HG03280 (cell line): ENCODE measurements at regions not wholly inside any gene's neighbourhood (a gene's known extent, or its start where the extent isn't known, plus 50 kb on each side); places are given as distances from the start of the nearest gene placed in this dataset.

Experiments used
- ATAC-seq: cut with Tn5 transposase; IDR thresholded peaks from one replicate; pipeline ENCODE4 v1.9.1; 2021; ENCODE audit warnings: mild to moderate bottlenecking, moderate library complexity; ENCODE audit not compliant: unreplicated experiment

DNA sequence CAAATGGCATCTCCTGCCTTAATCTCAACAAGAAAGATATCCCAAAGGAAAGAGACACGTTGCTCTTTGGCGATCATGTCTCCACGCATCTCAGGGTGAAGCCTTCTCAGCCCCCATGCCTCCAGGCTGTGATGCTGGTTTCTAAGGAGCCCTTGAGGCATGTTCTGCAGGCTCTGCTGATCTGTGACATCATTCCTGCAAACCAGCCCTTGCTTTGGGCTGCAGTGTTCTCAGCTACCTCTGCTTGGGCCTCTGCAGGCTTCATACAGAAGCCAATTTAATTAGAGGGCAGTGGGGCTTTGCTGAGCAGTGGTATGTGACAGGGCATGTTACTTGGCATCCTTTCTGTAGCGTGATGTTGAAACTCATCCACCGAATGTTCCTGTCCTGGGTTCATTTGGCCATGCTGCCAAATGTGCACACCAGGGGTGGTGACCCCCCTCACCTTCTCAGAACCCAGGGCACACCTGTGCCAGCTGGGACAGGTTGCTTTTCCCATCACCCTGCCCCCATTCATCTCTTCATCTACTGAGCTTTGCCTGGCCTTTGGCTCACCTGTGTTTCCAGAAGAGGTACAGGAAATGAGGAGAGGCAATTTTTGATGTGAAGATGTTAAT lies 230.9 kb downstream of the TEX29 start:
- ATAC-seq = no peak

DNA sequence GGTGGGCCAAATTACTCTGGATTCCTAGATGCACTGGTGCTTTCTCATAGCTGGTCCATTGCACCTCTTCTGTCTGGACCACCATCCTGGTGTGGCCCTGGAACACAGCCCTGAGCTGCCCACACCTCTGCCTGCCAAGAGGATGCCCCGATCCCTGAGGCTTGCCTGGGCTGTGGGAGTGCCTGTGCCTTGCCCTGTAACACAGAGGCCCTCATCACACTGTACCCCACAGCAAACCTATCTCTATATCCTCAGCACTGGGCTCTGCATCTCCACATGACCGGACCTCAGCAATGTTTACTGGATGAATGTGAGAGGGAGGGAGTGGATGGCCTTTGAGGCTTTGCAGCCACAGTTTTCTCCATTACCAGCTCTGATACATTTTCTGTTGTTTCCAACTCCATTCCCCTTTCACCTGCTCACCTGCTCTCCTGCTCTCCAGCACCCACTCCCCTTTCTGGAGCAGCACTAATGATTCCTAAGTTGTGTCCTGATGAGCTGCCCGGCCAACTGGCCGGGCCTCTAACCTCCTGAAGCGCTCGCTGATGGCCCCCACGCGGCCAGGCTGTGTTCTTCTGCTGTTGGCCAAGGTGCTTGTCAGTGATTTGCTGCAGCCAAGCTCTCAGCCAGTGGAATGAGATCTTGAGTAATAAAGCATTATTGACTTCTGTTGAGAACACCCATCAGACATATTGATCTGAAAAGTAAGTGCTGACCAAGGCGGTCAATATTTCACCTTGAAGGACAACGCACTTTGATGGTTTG lies 232.6 kb downstream of the TEX29 start:
- no peak for ATAC-seq

DNA sequence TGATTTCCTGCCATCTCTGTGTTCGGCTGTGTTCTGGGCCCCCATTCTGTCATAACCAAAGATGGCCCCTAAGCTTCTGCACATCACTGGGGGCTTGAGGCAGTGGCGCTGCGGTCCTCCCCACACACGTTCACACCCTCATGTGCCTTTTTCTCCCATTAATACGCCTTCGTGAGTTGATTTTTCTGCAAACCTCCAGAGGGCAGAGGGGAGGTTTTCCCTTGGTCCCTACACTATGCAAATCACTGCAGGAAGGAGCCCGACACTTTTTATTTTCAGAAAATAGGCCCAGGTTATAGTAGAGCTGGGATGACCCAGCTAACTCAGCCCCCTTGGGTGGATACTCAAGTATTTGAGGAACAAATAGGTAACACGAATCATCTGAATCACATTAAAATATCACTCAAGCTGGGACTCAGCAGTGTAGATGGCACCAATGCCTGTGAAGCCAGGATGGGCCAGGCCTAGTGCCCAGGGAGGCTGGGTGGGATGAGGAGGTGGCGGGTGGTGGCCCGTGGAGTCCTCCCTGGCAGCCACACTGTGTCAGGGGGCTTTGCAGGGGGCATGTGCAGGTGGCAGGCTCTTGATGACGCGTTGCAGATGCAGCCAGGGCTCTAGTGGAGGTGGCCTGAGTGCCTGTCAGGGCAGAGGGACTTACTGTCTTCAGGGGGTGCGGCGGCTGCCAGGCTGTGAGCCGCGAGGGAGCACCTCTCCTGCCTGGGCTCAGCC lies 234.3 kb downstream of the TEX29 start:
- ATAC-seq = no peak

DNA sequence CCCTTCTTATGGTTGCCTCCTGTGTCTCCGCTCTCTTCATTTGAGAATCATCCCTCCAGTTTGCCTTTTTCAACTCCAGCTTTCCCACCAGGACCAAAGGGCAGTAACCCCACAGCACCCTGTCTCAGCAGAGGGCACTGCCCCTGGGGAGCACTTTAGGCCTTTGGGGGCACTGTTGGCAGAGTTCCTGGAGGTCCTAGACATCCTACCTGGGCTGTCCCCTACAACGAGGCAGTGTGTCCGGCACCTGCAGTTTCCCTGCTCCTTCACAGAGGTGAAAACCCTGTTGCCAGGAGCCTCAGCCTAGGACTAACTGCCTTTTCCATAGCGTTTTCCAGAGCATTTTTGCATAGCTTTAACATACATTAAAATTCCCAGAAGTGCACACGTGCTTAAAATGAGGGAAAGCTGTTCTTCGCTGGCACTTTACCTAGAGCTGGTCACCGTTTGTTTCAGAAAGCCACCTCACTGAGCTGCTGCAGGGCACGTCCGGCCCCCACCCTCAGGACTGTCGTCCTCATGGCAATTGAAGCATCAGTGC lies 234.9 kb downstream of the TEX29 start:
- no peak for ATAC-seq

DNA sequence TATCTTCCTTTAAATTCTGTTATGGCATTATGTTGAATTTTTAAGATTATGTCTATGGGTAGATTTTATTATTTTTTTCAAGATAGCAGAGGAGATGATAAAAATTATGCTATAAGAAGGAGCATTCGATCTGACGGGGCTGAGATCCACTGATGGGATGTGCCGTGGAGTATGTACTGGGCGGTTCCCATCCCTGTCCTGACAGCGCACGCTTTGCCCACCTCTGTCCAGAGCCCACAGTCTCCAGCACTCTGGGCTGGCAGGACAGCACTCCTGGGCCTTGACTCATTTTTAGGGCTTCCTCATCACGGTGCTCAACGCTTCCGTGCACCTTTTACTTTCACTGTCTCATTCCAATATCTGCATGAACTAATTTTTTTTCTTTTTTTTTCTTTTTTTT lies 235.5 kb downstream of the TEX29 start:
- no peak for ATAC-seq

DNA sequence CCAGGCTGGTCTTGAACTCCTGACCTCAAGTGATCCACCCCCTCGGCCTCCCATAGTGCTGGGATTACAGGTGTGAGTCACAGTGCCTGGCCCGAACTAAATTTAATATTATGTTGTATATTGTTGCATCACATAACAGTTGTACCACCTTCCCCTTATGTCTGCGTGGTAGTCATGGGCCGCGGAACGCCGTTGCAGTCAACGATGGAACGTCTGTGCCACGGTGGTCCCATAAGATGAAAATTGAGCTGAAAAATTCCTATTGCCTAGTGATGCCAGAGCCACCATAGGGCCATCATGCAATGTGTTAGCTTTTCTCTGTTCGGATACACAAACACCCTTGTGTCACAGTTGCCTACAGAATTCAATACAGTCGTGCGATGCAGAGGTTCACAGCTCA lies 236.1 kb downstream of the TEX29 start:
- no peak for ATAC-seq

DNA sequence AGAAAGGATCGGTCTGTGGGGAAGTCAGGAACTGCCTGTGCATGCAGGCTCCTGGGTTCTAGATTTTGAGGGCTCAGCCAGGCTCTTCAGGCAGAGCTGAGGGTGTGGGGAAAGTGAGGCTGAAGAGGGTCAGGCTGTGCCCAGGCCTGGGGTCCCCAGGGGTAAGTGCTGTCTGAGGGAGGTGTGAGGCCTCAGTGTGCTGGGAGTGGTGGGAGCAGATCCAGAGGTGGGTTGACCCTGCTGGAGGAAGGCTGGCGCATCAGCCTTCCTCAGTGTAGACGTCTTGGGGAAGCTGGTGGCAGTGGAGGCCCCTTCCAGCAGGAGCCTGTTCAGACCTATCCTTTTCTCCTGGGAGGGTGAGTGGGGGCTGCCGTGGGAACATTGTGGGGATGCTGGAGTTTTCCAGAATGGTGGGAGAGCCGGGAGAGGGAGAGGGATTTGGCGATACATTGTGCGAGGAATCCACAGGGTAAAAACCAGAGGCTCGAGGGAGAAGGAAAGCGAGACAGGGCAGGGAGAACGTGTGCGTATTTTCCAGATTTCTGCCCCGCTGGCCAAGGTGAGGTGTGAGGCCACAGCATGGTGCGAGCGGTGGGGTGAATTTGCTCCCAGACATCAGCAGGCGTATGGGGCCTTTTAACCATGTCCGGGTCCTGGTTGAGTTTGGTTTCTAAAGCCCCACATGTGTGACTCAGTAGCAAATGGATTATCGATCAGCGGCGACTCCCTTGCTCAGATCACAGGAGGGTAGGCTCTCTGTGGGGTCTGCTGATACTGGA lies 237.7 kb downstream of the TEX29 start:
- ATAC-seq = no peak

DNA sequence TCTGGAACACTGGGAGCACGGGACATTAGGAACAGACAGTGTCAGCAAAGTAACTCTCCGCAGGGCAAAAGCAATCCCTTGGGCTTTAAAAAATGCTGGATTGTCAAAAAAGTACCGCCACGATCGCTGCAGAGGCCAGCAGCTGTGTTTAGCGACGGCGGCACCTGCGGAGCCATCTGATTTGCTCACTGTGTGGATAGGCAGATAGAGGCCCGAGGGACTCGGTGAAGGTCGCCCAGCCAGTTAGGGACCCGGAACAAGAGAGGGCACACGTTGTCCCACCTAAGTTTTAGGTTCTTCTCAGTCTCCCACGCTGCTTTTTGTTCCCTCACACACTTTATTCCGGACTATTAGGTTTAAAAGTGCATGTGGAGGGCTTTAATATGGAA lies 238.3 kb downstream of the TEX29 start:
- no peak for ATAC-seq

DNA sequence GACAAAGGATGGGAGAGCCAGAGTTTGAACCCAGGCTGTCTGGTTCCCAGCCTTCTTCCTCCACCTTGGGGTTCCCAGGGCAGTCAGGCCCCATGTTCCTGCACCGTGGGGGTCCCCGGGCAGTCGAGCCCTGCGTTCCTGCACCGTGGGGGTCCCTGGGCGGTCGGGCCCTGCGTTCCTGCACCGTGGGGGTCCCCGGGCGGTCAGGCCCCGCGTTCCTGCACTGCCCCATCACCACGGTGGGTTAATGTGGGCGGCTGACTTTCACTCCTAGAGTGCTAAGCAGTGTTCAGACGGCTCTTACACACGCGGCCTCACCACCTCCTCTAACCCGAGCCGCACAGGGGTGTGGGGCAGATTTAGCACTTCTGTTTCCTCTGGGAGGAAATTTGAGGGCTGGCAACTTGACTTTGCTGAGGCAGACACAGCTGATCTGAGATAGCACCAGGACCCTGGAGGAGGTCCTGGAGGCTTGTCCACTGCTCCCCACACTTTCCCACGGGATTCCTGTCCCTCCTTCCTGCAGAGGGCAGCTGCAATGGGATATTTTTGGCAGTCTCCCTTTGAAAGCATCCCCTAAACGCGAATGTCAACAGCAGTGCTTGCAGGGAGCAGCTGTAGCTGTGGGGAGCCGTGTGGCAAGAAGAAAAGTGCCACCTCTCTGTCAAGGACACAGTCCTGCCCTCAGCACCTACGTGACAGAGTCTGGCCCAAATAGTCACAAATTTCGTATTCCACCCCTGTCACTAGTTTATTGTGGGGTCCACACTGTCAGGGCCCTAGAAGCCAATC lies 239.4 kb downstream of the TEX29 start:
- no peak for ATAC-seq

DNA sequence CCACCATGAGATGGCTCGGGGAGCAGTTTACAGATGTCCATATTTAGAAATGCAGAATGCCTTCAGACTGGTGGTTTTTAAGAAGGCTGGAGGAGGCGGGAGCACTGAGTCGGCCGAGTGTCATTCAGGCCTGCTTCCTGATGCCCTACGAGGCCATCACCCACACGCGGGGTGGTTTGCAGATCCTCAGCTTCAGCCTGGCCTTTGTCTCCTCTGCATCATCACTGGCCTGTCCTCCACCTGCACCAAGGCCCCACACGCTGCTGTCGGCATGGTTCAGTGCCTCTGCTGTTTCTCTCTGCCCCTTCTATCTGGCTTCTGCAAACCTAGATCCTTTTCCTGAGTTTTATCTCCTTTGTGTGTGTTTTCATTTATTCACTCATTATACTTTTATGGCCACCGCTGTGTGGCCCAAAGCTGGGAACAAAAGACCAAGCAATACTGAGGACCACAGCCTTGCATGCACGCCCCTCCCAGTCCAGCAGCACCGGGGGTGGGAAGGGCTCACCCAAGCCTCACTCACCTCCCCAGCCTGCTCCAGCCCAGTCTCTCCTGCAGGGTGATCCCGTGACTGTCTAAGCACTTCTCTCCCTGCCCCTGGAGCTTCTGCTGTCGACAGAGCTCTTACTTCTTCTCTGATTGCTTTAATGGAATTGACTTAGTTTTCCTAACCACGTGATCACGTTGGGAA lies 240.8 kb downstream of the TEX29 start:
- no peak for ATAC-seq

DNA sequence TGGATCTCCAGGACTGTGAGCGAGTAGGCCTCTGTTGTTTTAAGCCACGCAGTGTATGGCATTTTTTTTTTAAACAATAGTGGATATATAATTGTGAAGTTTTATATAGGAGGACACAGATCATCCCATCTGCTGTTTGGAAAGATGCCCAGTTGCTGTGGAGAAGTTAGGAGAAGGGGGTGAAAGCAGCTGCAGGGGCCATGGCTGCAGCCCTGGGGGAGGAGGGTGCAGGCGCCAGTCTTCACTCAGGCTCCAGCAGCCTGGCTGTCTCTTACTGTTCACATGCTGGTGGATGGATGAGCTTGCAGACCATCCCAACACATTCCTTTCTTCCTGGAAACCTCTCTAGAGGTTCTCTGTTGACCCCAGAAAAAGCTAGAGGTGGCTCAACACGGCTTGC lies 242.3 kb downstream of the TEX29 start:
- ATAC-seq = no peak

DNA sequence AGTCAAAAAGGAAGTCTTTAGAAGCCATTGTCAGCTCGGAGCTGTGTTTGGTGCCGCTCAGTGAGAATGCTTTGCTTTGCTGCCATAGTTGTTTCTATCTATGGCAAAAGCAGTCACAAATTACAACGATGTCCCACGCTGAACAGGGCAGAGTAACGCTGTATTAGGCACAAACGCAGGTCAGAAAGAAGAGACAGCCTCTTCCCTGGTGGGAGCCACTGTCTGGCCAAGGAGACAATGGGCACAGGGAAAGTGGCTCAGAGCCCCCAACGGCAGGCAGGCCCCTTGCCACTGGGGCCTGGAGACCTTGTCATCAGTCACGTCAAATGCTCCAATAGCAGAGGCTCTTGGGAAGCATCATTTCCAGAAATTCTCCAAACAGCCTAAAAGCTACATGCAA lies 244.2 kb downstream of the TEX29 start:
- ATAC-seq = no peak

DNA sequence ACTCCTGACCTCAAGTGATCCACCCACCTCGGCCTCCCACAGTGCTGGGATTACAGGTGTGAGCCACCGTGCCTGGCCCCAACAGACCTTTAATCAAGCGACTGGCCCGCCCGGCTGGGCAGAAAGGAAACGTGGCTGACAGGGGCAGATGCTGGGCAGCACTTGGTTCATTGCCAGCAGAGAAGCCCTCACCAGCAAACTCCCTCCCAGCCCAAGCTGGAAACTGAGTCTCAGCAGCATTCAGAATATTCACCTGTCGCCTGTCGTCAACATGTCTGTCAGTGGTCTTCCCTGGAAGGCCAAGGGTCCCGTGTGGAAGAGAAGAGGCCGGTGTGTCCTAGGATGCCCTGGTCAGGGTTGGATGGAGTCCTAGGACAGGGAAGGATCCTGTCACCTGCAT lies 245.0 kb downstream of the TEX29 start:
- ATAC-seq = no peak

DNA sequence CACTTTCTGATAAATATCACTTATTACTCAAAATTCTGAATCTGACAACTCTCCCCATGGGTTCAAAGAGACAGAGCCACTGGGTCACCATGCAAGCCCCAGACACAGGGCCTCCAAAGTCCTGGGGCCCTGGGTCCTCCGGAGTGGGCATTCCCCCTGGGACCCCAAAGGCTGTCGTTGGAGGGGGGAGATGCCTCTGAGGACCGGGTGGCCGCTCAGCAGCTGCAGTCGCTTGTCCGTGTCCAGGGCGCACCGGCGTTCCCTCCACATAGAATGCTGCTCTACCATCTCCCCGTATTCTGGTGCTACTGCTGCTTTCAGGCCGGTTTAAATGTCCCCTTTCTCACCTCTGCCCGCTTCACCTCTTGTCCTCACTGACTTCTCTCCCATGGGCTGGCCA lies 246.1 kb downstream of the TEX29 start:
- no peak for ATAC-seq

DNA sequence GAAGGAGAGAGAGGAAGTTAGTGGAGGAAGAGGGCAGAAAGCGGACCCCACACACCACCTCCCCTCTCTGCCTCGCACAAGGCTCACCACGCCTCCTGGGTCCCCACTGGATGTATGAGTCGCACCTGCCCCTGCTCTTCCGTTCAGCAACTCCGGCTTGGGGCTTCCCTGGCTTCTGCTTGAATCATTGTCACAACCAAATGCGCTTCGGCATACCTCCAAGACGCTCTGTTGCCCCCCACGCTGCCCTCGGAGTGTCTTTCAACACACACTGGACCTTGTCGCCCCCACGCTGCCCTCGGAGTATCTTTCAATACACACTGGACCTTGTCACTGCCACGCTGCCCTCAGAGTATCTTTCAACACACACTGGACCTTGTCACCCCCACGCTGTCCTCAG lies 247.2 kb downstream of the TEX29 start:
- ATAC-seq = no peak

DNA sequence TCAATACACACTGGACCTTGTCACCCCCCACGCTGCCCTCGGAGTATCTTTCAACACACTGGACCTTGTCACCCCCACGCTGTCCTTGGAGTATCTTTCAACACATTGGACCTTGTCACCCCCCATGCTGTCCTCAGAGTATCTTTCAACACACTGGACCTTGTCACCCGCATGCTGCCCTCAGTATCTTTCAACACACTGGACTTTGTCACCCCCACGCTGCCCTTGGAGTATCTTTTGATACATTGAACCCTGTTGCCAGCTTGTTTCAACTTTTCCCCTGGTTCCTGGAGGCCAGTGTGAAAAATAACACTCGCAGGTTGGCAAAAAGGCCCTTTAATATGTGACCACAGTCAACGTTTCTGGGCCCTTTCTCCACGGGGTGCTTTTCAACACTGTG lies 247.8 kb downstream of the TEX29 start:
- no peak for ATAC-seq

DNA sequence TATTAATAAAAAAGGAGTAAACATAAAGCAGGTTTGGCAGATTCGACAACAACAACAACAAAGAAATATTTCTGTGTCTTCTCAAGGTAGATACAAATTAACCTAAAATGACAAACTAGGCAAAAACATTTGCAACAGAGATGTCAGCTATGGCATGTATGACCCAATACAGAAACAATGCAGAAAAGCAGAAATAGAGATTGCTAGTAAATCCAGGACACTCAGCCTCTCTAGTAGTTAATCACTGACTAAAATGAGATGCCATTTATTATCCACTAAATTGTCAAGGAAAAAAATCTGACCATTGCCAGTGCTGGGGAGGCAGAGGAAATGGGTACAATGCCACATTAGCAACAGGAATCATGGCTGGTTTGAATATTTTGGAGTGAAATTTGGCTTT lies 250.5 kb downstream of the TEX29 start:
- no peak for ATAC-seq

DNA sequence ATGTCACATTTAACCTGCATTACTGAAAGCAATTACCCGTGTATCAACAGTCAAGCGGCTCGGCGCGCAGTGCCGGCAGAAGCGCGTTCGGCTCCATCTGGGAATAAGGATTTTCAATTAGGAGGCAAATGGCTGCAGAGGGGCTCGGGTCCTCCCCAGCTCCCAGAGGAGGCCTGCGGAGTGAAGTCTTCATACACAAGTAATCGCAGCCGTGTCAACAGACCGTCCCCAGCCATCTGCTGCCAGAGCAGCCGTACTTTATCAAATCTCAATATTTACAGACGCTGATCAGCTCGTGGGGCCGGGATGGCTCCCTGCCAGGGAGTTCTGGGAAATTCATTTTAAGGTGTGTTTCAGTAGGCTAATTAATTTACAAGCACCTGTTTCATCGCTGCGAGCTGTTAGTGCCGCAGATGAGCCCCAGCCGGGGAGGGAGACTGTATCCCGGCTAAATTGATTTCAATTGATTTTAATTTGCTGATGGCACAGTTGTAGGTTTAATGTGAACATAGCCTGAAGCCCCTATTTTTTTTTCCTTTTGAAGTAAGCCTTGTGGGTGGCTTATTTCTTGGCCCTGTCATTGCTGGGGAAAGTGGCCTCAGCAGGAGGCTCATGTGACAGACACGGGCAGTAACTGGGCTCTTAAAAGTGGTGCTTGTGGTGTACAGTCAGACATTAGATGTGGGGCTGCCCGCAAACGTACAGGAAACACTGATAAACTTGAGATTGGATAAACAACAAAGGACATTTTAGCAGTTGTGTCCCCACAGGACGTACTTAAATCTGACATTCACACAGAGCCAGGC lies 252.7 kb downstream of the TEX29 start:
- ATAC-seq = no peak

DNA sequence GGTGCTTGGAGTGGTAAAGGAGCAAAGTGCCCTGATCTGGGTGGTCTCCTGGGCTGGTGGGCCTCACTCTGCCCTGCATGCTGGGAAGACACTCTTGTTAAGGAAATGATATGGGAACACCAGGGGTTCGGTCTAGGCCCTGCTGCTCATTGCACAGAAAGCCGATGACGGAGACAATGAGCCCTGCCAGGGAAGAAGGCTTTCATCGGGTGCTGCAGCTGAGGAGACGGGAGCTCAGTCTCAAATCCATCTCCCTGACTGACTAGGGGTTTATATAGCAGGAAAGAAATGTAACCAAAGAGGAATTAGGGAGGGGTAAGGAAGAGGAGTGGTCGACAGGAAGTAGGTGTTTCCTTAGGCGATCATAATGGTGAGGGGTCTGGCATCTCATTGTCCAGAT lies 253.4 kb downstream of the TEX29 start:
- no peak for ATAC-seq
